ENCODE measurements at regions not wholly inside any gene's neighbourhood (a gene's known extent, or its start where the extent isn't known, plus 50 kb on each side); places are given as distances from the start of the nearest gene placed in this dataset.

GRCh38 chr5:138626333-138626944 is 51.2 kb upstream of the HSPA9 start:
- Histone ChIP-seq H3K27ac (no peak overlapping the region), H3K27me3 (no peaks in the 10 kb centered on the region), H3K9me3 (no peaks in the 10 kb centered on the region), H3K4me1 (no peaks in the 10 kb centered on the region), H3K4me3 (no peak overlapping the region), H3K36me3 (no peaks in the 10 kb centered on the region)
- WGBS (ENCODE audit: insufficient coverage, low coverage, low lambda C conversion rate, missing lambda C conversion rate) = 78% methylated on average over 3 of the region's 5 CpGs
- ATAC-seq (no peak), DNase-seq (no peak)
- TF ChIP-seq CTCF (IDR thresholded peaks at IDR 0.05) = no peak
- TF ChIP-seq POLR2A (IDR thresholded peaks at IDR 0.05) = no peak
- intact Hi-C loops (cut with DNase I) = no loop called here

DNA sequence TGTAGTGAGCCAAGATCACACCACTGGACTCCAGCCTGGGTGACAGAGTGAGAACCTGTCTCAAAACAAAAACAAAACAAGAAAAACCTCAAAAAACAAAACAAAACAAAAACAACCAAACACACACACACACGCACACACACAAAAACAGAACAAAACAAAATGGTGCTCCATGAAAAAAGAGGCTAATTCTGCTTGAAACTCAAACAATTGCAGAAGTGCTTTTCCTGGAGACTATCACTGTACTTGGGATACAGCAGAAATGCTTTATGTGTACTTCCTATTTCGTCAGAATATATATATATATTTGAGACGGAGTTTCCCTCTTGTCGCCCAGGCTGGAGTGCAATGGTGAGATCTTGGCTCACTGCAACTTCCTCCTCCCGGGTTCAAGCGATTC is 49.9 kb upstream of the HSPA9 start:
- DNase-seq (no peak), ATAC-seq (no peak)
- H3K27me3 ChIP-seq = no peaks in the 10 kb centered on the region
- WGBS (ENCODE audit: insufficient coverage, low coverage, low lambda C conversion rate, missing lambda C conversion rate) = 69% methylated on average over 5 of the region's 6 CpGs
- no peaks in the 10 kb centered on the region for H3K36me3 ChIP-seq
- H3K27ac ChIP-seq = no peak overlapping the region
- no peak overlapping the region for H3K4me3 ChIP-seq
- H3K9me3 ChIP-seq = no peaks in the 10 kb centered on the region
- intact Hi-C loops (cut with DNase I) = no loop called here
- no peaks in the 10 kb centered on the region for H3K4me1 ChIP-seq
- TF ChIP-seq CTCF (IDR thresholded peaks at IDR 0.05) (no peak), POLR2A (IDR thresholded peaks at IDR 0.05) (no peak)
